Glutamatergic neuron (in vitro differentiated cells): ENCODE measurements at regions not wholly inside any gene's neighbourhood (a gene's known extent, or its start where the extent isn't known, plus 50 kb on each side); places are given as distances from the start of the nearest gene placed in this dataset.

Experiments
- DNase-seq: peaks from one replicate; pipeline ENCODE4 v3.0.0; 2022
- H3K27ac Mint-ChIP-seq: one replicate; pipeline ENCODE4 v1.8.0; 2020; ENCODE audit warnings: mild to moderate bottlenecking, mixed read lengths, inconsistent platforms; ENCODE audit not compliant: unreplicated experiment
- H3K27me3 Mint-ChIP-seq: one replicate; pipeline ENCODE4 v1.8.0; 2020; ENCODE audit warnings: mild to moderate bottlenecking, moderate library complexity, mixed read lengths, inconsistent platforms; ENCODE audit not compliant: unreplicated experiment
- H3K36me3 Mint-ChIP-seq: one replicate; pipeline ENCODE4 v1.8.0; 2020; ENCODE audit warnings: mild to moderate bottlenecking, mixed read lengths, inconsistent platforms; ENCODE audit not compliant: unreplicated experiment
- H3K4me1 Mint-ChIP-seq: one replicate; pipeline ENCODE4 v1.8.0; 2020; ENCODE audit warnings: mild to moderate bottlenecking, low read depth, mixed read lengths, inconsistent platforms; ENCODE audit not compliant: unreplicated experiment
- H3K4me3 Mint-ChIP-seq: one replicate; pipeline ENCODE4 v1.8.0; 2020; ENCODE audit warnings: mild to moderate bottlenecking, mixed read lengths, inconsistent platforms; ENCODE audit not compliant: unreplicated experiment
- H3K9me3 Mint-ChIP-seq: one replicate; pipeline ENCODE4 v1.8.0; 2020; ENCODE audit warnings: mild to moderate bottlenecking, moderate library complexity, mixed read lengths, inconsistent platforms; ENCODE audit not compliant: unreplicated experiment
- CTCF ChIP-seq: fragments of 200-600 bp; sonication (generic); IDR thresholded peaks from one replicate; pipeline ENCODE4 v1.5.0; 2021; ENCODE audit not compliant: partially characterized antibody, unreplicated experiment

GRCh38 chr3:190197346-190197763 is 76.7 kb upstream of the P3H2 start:
- no peak for TF ChIP-seq CTCF
- no peaks in the 10 kb centered on the region for H3K9me3 Mint-ChIP-seq
- H3K4me1 Mint-ChIP-seq: peaks cover 13% of the 10 kb centered on the region
- no peak for DNase-seq
- H3K4me3 Mint-ChIP-seq: no peak overlapping the region
- no peaks in the 10 kb centered on the region for H3K36me3 Mint-ChIP-seq
- H3K27me3 Mint-ChIP-seq: no peaks in the 10 kb centered on the region
- no peak overlapping the region for H3K27ac Mint-ChIP-seq

DNA sequence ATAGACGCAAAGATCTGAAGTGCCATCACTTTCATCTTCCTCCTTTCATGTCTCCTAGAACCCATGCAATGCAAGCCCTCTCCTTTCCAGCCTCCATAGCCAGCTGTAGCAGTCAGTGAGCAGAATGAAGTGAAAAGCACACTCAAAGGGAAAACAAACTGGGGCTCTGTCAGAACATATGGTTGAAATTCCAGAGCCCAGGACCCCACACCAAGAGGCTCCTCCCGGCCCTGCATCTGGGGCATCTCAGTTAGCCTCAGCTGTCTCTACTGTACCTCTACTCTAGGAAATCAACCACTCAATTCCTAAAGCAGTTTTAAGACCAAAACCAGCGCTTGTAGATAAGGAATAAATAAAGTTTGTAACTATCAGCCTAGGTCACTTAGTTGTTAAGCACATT is 73.8 kb upstream of the P3H2 start:
- no peak overlapping the region for H3K27ac Mint-ChIP-seq
- TF ChIP-seq CTCF: no peak
- H3K4me1 Mint-ChIP-seq: peaks cover 13% of the 10 kb centered on the region
- H3K4me3 Mint-ChIP-seq: no peak overlapping the region
- no peaks in the 10 kb centered on the region for H3K9me3 Mint-ChIP-seq
- no peaks in the 10 kb centered on the region for H3K36me3 Mint-ChIP-seq
- H3K27me3 Mint-ChIP-seq: no peaks in the 10 kb centered on the region
- no peak for DNase-seq

- peaks cover 13% of the 10 kb centered on the region for H3K4me1 Mint-ChIP-seq
- H3K4me3 Mint-ChIP-seq: no peak overlapping the region
- H3K9me3 Mint-ChIP-seq: no peaks in the 10 kb centered on the region
- DNase-seq: no peak
- no peak for TF ChIP-seq CTCF
- no peak overlapping the region for H3K27ac Mint-ChIP-seq
- H3K36me3 Mint-ChIP-seq: no peaks in the 10 kb centered on the region
- no peaks in the 10 kb centered on the region for H3K27me3 Mint-ChIP-seq
Observed at GRCh38 chr3:190193210-190193609, 72.5 kb upstream of the P3H2 start.

DNA sequence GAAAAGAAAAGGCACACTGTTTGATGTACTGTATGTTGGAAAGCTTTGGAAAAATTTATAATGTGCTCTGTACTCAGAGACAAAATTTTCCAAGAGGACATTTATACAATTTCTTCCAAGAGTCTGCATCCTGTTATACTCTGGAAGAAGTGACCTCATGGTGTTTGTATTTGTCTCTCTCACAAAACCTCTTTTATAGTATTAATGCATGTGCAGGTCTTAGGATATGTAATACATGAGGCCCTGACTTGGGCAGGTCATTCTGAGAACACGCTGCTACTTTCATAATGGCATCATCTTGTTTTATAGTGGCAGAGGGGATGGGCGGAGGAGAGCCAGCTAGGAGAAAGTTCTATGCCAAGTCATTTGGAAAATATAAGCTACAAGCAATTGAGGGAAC is 72.0 kb upstream of the P3H2 start:
- no peak overlapping the region for H3K4me3 Mint-ChIP-seq
- H3K27me3 Mint-ChIP-seq: no peaks in the 10 kb centered on the region
- H3K4me1 Mint-ChIP-seq: peaks cover 10% of the 10 kb centered on the region
- no peak overlapping the region for H3K27ac Mint-ChIP-seq
- DNase-seq: no peak
- H3K9me3 Mint-ChIP-seq: no peaks in the 10 kb centered on the region
- no peak for TF ChIP-seq CTCF
- H3K36me3 Mint-ChIP-seq: no peaks in the 10 kb centered on the region

DNA sequence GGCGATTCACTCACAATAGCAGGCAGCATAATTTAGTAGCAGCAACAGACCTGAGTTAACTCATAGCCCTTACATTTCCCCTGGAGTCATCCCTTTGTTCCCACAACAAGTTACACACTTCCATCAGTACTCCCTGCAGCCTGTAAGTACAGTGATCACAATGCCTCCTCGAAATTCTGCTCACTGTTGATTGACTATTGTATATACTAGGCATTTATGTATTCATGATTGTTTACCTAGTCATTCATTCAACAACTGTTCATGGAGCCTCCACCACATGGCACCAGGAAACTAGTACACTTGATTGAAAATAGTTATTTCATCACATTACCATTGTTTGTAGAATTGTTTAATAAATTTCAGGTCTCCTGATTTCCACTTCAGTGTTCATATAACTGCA is 71.4 kb upstream of the P3H2 start:
- H3K36me3 Mint-ChIP-seq: no peaks in the 10 kb centered on the region
- no peaks in the 10 kb centered on the region for H3K9me3 Mint-ChIP-seq
- H3K27ac Mint-ChIP-seq: no peak overlapping the region
- DNase-seq: no peak
- H3K4me3 Mint-ChIP-seq: no peak overlapping the region
- no peak for TF ChIP-seq CTCF
- no peaks in the 10 kb centered on the region for H3K27me3 Mint-ChIP-seq
- H3K4me1 Mint-ChIP-seq: peaks cover 4% of the 10 kb centered on the region
